GM12892 (cell line): ENCODE measurements at regions not wholly inside any gene's neighbourhood (a gene's known extent, or its start where the extent isn't known, plus 50 kb on each side); places are given as distances from the start of the nearest gene placed in this dataset.

Experiments used
- POLR2A ChIP-seq: IDR thresholded peaks from 2 replicates; pipeline ENCODE4 v1.6.1; 2011; ENCODE audit warnings: low read depth, low read length, control low read depth
- POLR2AphosphoS5 ChIP-seq: IDR thresholded peaks from 2 replicates; pipeline ENCODE4 v1.6.1; 2011; ENCODE audit warnings: low read depth, low read length, control low read depth

GRCh38 chr18:41268271-41268670 lies 686.8 kb upstream of the PIK3C3 start:
- TF ChIP-seq POLR2AphosphoS5, result no peak
- no peak for TF ChIP-seq POLR2A
